HG02588 (cell line): ENCODE measurements at regions not wholly inside any gene's neighbourhood (a gene's known extent, or its start where the extent isn't known, plus 50 kb on each side); places are given as distances from the start of the nearest gene placed in this dataset.
"Not testable (repeated sequence)": the region's sequence is repeated elsewhere in the genome, so short reads cannot be mapped to it uniquely, and the experiment has no call there.

Experiments used
- ATAC-seq: cut with Tn5 transposase; IDR thresholded peaks from one replicate; pipeline ENCODE4 v1.9.1; 2021; ENCODE audit warnings: mild to moderate bottlenecking, moderate library complexity; ENCODE audit not compliant: unreplicated experiment

GRCh38 chr1:194859481-194860154 is 1673.2 kb upstream of the B3GALT2 start:
- ATAC-seq = not testable (repeated sequence)

- ATAC-seq = not testable (repeated sequence)
Measured at GRCh38 chr1:194858811-194859480, 1672.5 kb upstream of the B3GALT2 start.

- ATAC-seq = no peak
Measured at GRCh38 chr1:194857413-194857812, 1671.0 kb upstream of the B3GALT2 start.

- no peak for ATAC-seq
Measured at GRCh38 chr1:194848846-194849245, 1662.4 kb upstream of the B3GALT2 start.

- peak; percentile 71 for ATAC-seq
Measured at GRCh38 chr1:194846488-194846887, 1660.1 kb upstream of the B3GALT2 start.

GRCh38 chr1:194843077-194843476 is 1656.7 kb upstream of the B3GALT2 start:
- no peak for ATAC-seq

- no peak for ATAC-seq
Measured at GRCh38 chr1:194833111-194833510, 1646.7 kb upstream of the B3GALT2 start.

- ATAC-seq = not testable (repeated sequence)
Measured at GRCh38 chr1:194831595-194831994, 1645.2 kb upstream of the B3GALT2 start.

GRCh38 chr1:194830387-194830786 is 1644.0 kb upstream of the B3GALT2 start:
- ATAC-seq = peak; percentile 91

- ATAC-seq = no peak
Measured at GRCh38 chr1:194829492-194829891, 1643.1 kb upstream of the B3GALT2 start.

GRCh38 chr1:194825382-194825781 is 1639.0 kb upstream of the B3GALT2 start:
- no peak for ATAC-seq

GRCh38 chr1:194821091-194821490 is 1634.7 kb upstream of the B3GALT2 start:
- no peak for ATAC-seq

- ATAC-seq = no peak
Measured at GRCh38 chr1:194818674-194819073, 1632.3 kb upstream of the B3GALT2 start.

- ATAC-seq = no peak
Measured at GRCh38 chr1:194816859-194817258, 1630.4 kb upstream of the B3GALT2 start.

GRCh38 chr1:194813096-194813495 is 1626.7 kb upstream of the B3GALT2 start:
- no peak for ATAC-seq

GRCh38 chr1:194809665-194810064 is 1623.3 kb upstream of the B3GALT2 start:
- ATAC-seq = peak; percentile 58

GRCh38 chr1:194809215-194809614 is 1622.8 kb upstream of the B3GALT2 start:
- no peak for ATAC-seq

- peak; percentile 45 for ATAC-seq
Measured at GRCh38 chr1:194807530-194808220, 1621.3 kb upstream of the B3GALT2 start.

GRCh38 chr1:194802572-194802971 is 1616.2 kb upstream of the B3GALT2 start:
- ATAC-seq = no peak

GRCh38 chr1:194795917-194796593 is 1609.6 kb upstream of the B3GALT2 start:
- ATAC-seq = peak; percentile 93

- no peak for ATAC-seq
Measured at GRCh38 chr1:194787001-194787400, 1600.6 kb upstream of the B3GALT2 start.
